ENCODE measurements at regions not wholly inside any gene's neighbourhood (a gene's known extent, or its start where the extent isn't known, plus 50 kb on each side); places are given as distances from the start of the nearest gene placed in this dataset.
"Not testable (repeated sequence)": the region's sequence is repeated elsewhere in the genome, so short reads cannot be mapped to it uniquely, and the experiment has no call there.

GRCh38 chr5:21341203-21341947 lies 1353.4 kb upstream of the CDH18 start:
- not testable (repeated sequence) for DNase-seq (ENCODE audit: low read depth)

- not testable (repeated sequence) for DNase-seq (ENCODE audit: low read depth)
These were observed 1352.2 kb upstream of the CDH18 start for GRCh38 chr5:21340233-21340632.

- DNase-seq (ENCODE audit: low read depth) = not testable (repeated sequence)
These were observed 1348.5 kb upstream of the CDH18 start for GRCh38 chr5:21336478-21336877.

GRCh38 chr5:21315376-21315775 lies 1327.4 kb upstream of the CDH18 start:
- DNase-seq (ENCODE audit: low read depth) = not testable (repeated sequence)

GRCh38 chr5:21301205-21301604 lies 1313.2 kb upstream of the CDH18 start:
- not testable (repeated sequence) for DNase-seq (ENCODE audit: low read depth)

GRCh38 chr5:21274361-21274760 lies 1286.4 kb upstream of the CDH18 start:
- DNase-seq (ENCODE audit: low read depth) = not testable (repeated sequence)

GRCh38 chr5:21263361-21263760 lies 1275.4 kb upstream of the CDH18 start:
- DNase-seq (ENCODE audit: low read depth) = no peak

GRCh38 chr5:21254161-21254560 lies 1266.2 kb upstream of the CDH18 start:
- no peak for DNase-seq (ENCODE audit: low read depth)

- DNase-seq (ENCODE audit: low read depth) = no peak
These were observed 1257.0 kb upstream of the CDH18 start for GRCh38 chr5:21244982-21245381.

GRCh38 chr5:21238786-21239185 lies 1250.8 kb upstream of the CDH18 start:
- DNase-seq (ENCODE audit: low read depth) = no peak

GRCh38 chr5:21237461-21237860 lies 1249.5 kb upstream of the CDH18 start:
- no peak for DNase-seq (ENCODE audit: low read depth)

GRCh38 chr5:21236971-21237427 lies 1249.0 kb upstream of the CDH18 start:
- DNase-seq (ENCODE audit: low read depth) = no peak

GRCh38 chr5:21236104-21236503 lies 1248.1 kb upstream of the CDH18 start:
- DNase-seq (ENCODE audit: low read depth) = no peak

GRCh38 chr5:21225223-21226064 lies 1237.4 kb upstream of the CDH18 start:
- DNase-seq (ENCODE audit: low read depth) = no peak

GRCh38 chr5:21221616-21222015 lies 1233.6 kb upstream of the CDH18 start:
- no peak for DNase-seq (ENCODE audit: low read depth)

GRCh38 chr5:21219966-21220365 lies 1232.0 kb upstream of the CDH18 start:
- no peak for DNase-seq (ENCODE audit: low read depth)

GRCh38 chr5:21219251-21219650 lies 1231.3 kb upstream of the CDH18 start:
- no peak for DNase-seq (ENCODE audit: low read depth)

GRCh38 chr5:21212026-21212425 lies 1224.0 kb upstream of the CDH18 start:
- DNase-seq (ENCODE audit: low read depth) = no peak

GRCh38 chr5:21209409-21209808 lies 1221.4 kb upstream of the CDH18 start:
- DNase-seq (ENCODE audit: low read depth) = no peak

- DNase-seq (ENCODE audit: low read depth) = no peak
These were observed 1211.1 kb upstream of the CDH18 start for GRCh38 chr5:21199087-21199486.

- no peak for DNase-seq (ENCODE audit: low read depth)
These were observed 1207.1 kb upstream of the CDH18 start for GRCh38 chr5:21195145-21195544.

- no peak for DNase-seq (ENCODE audit: low read depth)
These were observed 1197.5 kb upstream of the CDH18 start for GRCh38 chr5:21185536-21185935.

GRCh38 chr5:21184581-21184980 lies 1196.6 kb upstream of the CDH18 start:
- no peak for DNase-seq (ENCODE audit: low read depth)

Measured in forelimb muscle (tissue), 1 donor.